CD4-positive, alpha-beta T cell treated with Interleukin-10 for 1 hour (primary cell): ENCODE measurements at regions not wholly inside any gene's neighbourhood (a gene's known extent, or its start where the extent isn't known, plus 50 kb on each side); places are given as distances from the start of the nearest gene placed in this dataset.
"Not testable (repeated sequence)": the region's sequence is repeated elsewhere in the genome, so short reads cannot be mapped to it uniquely, and the experiment has no call there.

ENCODE experiments used
- DNase-seq: peaks from one replicate; pipeline ENCODE4 v3.0.0-alpha.2; 2020

DNA sequence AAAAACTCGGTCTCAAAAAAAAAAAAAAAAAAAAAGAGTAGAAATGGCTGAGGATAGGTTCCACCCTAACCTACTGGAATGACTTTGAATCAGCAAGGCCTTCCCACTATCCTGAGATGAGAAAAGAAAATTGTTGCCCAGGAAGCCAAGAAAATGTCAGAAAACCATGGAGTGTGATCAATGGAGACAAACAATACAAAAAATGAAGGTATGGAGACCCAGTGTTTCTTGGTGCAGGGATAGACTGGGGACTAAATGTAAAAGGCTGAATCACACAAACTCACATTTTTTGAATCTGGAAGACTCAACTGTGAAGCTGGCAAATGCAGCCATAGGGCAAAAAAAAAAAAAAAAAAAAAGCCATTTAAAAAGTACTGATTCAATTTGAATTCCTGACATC, 364.3 kb upstream of the ANKRD30A start:
- DNase-seq = no peak

DNA sequence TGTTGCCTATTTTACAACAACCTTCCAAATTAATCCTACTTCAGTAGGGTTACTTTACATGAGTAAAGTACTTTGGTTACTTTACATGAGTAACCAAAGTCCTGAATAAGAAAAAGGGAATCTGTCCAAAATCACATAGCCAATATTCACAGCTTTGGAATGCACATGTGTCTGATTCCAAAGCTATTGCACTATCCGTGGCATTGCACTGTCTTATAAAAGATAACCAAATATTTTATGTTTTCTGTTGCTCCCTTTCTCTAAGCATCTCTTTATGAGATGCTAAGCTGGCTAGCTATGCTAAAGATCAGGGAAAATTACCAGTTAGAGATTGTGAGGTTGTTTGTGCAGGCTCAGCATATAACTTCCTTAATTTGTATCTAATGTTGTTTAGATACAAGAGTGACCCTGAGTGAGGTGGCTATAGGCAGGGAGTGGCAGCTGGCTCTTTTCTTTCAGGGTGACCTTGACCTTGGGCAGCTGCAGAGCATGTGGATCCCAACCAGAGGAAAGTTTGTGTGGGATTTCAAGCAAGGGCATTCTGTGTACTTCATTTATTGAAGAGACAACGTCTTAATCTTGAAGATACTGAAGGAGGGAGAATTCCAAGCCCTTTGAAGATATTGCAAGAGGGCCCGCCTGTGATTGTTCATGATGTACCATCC, 366.1 kb upstream of the ANKRD30A start:
- no peak for DNase-seq

DNA sequence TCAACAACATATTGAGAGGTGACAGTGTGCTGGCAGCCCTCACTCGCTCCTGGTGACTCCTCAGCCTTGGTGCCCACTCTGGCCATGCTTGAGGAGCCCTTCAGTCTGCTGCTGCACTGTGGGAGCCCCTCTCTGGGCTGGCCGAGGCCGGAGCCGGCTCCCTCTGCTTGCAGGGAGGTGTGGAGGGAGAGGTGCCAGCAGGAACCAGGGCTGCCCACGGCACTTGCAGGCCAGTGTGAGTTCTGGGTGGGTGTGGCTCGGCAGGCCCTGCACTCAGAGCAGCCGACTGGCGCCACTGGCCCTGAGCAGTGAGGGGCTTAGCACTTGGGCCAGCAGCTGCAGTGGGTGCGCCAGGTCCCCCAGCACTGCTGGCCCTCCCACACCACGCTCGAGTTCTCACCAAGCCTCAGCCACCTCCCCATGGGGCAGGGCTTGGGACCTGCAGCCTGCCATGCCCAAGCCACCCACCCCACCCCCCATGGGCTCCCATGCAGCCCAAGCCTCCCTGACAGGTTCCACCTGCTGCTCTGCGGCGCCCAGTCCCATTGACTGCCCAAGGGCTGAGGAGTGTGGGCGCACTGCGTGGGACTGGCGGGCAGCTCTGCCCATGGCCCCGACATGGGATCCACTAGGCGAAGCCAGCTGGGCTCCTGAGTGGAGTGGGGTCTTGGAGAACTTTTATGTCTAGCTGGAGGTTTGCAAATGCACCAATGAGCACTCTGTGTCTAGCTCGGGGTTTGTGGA, 377.1 kb upstream of the ANKRD30A start:
- DNase-seq = no peak

DNA sequence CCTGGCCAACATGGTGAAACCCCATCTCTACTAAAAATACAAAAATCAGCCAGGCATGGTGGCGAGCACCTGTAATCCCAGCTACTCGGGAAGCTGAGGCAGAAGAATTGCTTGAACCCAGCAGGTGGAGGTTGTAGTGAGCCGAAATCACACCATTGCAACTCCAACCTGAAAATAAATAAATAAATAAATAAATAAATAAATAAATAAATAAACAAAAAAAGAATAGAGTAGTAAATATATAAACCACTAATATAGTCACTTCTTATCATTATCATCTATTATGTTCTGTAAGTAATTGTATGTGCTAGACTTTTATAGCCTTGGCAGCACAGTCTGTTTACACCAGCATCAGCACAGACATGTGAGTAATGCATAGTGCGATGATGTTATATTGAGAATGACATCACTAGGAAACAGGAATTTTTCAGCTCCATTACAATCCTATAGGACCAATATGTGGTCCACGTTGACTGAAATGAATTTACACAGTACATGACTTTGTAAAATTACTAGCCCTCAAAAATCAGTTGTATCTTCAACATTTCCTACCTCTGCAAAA, 385.4 kb upstream of the ANKRD30A start:
- DNase-seq = no peak

DNA sequence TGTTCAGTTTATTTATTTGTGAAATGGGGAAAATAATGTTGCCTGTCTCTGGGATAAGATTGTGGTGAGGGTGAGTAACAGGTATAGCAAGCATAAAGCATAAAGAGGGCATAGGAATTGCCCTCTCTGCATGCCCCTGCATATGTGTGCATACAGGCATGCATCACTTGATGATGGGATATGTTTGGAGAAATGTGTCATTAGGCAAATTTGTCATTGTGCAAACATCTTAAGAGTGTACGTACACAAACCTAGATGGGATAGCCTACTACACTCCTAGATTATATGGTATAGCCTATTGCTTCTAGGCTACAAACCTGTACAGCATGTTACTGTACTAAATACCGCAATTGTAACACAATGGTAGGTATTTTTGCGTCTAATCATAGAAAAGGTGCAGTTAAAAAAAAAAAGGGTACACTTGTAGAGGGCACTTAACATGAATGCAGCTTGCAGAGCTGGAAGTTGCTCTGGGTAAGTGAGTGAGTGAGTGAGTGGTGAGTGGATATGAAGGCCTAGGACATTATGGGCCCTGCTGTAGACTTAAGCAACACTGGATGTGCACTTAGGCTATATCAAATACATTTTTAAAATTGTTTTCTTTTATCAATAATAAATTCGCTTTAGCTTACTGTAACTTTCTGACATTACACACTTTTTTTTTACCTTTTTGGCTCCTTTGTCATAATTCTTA, 386.5 kb upstream of the ANKRD30A start:
- DNase-seq = no peak

DNA sequence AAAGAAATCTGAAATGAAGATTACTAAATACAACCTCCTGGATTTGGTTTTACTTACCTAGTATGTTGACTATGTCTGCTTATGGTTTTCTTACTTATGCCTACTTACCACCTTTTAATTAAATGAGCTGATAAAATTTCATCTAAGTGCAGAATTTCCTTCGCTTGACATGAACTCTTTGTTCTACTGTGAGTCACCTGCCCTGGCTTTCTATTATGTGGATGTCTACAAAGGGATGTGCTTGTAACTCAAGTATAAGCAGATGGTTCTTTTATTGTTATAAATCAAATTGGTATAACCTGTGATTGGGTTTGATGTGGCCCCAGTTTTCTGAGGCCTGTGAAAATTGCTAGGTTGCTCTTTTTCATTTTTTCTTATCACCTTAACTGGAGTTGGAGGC, 389.1 kb upstream of the ANKRD30A start:
- no peak for DNase-seq

DNA sequence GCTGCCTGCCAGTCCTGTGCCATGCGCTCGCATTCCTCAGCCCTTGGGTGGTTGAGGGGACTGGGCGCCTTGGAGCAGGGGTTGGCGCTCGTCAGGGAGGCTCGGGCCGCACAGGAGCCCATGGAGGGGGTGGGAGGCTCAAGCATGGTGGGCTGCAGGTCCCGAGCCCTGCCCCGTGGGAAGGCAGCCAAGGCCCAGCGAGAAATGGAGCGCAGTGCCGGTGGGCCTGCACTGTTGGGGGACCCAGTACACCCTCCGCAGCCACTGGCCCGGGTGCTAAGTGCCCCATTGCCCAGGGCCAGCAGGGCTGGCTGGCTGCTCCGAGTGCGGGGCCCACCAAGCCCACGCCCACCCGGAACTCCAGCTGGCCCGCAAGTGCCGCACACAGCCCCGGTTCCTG, 390.8 kb upstream of the ANKRD30A start:
- DNase-seq = not testable (repeated sequence)

DNA sequence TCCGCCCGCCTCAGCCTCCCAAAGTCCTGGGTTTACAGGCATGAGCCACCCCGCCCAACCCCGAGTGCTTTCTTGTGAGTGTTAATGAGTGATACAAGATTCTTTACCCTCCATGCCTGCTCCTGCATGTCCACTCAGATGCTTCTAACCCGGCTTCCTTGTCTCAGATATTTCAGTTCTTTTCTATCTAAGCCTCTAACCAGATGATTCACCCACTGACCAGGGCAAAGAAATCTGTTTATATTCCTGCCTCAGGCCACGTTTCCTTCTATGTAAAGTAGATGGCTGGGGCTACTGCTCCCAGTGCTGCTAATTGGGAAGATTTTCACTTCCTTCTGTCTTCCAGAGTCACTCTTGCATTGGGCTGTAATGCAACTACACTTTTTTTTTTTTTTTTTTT, 395.1 kb upstream of the ANKRD30A start:
- DNase-seq = no peak

DNA sequence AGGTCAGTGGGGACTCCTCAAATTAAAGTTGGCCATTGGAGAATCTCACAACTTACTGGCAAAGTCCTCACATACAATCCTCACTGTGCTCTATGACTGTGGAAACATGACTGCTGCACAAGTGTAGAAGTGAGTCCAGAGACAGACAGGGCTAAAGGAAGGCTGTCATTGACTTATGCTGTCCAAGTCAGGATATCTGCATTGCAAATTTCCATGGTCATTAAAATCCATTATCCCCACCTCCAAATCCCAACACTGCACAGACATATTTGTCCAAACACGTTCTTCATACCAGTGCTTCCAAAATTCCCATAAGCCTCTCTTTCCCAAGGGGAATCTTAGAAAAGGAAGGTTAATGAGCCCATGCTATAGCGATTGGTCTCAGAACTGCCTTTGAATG, 396.8 kb upstream of the ANKRD30A start:
- DNase-seq = no peak

DNA sequence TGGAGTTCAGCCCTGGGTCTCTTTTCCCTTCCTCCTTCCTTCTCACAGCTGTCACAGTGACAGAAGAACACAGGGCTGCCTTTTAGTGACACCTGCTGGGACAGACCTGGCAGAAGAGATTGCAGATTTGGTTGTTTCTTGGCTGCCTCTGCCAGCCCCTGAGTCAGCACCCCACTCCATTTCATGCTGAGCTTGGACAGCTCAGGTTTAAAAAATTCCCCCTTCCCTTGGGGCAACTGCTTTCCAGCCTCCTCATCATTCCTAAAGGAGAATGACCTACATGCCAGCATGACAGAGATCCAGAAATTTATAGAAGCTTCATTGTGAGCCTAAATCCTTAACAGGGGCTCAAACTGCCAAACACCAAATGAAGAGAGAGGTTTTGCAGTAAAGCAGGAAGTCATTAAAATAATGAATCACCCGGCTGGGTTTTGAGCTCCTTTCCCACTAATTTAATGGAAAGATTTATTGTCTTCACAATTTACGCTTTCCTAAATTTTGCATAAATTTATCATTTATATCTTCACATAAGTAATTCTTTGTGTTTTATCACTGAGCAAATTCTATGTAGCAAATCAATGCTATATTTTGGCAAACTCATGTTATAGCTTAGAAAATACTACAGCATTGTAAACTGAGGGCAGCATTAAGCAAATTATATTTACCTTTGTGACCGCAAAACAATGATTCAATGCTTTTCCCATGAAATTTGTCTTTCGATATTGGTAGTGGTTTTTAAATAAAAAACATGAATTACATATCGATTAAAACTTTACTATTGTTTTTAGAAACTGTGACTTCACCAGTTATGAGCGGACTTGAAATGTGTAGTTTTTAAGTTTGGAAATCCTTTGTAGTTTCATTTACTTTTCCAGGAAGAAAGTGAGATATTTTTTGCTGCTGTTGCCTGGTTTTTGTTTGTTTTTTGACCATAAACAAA, 399.5 kb upstream of the ANKRD30A start:
- DNase-seq = no peak

DNA sequence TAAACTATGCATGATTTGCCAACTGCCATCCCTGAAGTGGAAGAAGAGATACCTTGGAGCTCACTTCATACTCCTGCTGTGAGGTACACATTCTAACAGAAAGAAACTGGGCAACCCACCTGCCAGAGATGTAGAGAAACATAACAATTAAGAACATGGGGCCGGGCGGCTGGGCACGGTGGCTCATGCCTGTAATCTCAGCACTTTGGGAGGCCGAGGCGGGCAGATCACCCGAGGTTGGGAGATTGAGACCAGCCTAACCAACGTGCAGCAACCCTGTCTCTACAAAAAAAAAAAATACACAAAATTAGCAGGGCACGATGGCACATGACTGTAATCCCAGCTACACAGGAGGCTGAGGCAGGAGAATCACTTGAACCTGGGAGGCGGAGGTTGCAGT, 402.6 kb upstream of the ANKRD30A start:
- DNase-seq = no peak

DNA sequence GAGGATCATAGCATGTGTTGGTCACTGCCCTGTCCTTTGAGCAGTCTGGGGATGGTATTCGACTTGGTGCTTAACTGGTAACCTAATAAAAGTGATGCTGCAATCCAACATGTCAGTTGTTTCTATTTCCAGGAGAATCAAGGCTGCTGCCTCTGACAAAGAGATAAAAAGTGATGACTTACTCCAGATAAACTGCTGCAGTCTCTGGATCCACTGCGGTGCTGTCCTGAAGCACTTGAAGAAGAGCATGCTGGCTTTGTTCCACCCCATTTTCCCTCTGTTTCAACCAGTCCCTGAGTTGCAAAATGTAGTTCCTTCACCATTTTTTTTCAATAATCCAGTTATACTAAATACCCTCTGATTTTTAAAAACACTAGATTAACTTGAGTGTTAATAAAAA, 403.5 kb upstream of the ANKRD30A start:
- DNase-seq = no peak

DNA sequence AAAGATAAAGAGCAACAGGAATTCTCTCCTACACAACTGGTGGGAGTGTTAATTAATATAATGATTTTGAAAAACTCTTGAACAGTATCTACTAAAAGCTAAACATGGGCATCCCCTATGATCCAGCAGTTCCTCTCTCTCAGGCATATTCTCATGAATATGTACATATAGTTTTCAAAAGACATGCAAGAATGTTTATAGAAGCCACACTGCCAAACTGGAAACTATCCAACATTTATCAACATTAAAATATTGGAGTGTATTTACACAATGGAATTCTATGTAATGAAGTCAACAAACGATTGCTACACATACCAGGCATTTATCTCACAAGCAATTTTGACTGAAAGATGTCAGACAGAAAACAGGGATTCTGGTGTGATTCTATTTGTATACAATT, 404.5 kb upstream of the ANKRD30A start:
- no peak for DNase-seq

DNA sequence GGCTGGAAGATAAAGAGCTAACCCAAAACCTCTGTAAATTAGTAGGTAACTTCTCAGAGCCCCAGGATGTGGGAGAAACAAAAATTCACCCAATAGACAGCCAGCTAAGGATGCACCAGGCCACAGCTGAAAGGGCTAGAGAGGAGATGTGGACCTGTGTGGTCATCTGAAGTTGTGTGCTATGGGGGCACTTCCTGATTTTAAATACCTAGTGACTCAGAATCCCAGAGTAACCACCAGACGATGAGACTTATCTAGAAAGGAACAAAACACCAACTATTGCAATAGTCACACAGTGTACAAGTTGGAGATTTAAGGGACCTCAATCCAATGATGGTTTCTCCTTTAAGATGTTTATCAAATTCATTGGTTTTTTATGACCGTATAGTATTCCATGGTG, 408.3 kb upstream of the ANKRD30A start:
- no peak for DNase-seq

DNA sequence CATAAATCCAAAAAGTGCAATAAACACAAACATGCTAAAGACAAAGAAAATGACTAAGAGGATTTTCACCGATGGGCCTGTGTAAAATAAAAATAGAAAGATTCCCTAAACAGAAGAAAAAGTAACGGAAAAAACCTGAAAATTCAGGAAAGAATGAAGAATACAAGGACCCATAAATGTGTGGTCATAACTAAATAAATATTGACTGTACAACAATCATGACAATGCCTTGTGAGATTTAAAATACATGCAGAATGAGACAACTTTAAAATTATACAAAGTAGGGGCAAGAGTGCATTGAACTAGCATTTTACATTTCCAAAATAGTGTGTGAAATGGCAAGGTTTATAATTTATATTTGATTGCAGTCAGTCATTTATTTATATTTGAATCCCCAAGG, 409.1 kb upstream of the ANKRD30A start:
- no peak for DNase-seq

DNA sequence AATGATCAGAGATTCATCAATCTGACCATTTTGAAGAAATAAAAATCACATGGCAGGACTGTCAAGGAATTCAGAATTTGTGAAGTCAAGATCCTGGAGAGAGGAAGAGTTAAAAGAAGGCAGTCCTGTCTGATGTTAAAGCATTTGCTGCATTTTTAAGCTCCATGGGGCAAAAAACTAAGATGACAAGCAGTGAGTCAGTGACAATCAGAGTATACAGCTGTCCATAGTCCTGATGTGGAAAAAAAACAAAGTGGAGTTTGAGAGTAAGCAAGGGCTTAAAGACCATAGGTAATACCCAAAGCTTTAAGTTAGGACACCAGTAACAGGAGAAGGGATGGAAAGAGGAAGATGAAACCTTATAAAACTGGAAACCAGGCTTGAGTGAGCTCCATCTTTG, 412.7 kb upstream of the ANKRD30A start:
- DNase-seq = no peak

DNA sequence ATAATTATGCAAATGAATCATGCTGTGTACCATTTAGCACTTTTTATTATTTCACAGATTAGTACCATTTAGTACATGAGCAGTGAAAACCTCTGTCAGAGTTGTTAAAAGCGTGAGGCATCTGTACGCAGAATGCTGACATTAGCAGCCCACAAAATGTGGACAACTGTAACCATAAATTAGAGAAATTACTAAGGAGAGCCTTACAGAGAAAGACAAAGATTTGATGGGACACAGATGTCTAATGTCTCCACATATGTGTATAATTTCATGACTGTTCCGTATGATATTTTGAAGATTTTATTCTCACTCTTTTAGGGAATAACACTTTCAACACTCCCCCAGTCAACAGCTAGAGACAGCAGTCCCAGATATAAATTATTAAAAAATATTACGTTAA, 414.0 kb upstream of the ANKRD30A start:
- no peak for DNase-seq

DNA sequence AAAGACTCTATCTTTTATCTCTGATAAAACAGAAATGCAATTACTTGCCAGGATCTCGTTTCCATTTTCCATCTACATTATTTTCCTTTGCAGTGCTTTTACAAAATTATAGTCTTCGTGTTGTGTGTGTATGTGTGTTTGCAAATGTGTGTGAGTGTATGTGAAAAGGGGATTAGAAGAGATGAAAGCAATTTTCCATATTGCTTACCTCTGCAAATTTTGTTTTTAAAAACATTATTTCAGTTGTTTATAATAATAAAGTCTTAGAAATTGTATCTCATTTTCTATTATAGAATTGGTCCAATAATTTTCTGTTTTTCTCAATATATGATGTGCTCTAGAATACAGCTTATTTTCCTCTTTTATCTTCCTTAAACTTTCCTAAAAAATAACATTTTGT, 421.3 kb upstream of the ANKRD30A start:
- no peak for DNase-seq

DNA sequence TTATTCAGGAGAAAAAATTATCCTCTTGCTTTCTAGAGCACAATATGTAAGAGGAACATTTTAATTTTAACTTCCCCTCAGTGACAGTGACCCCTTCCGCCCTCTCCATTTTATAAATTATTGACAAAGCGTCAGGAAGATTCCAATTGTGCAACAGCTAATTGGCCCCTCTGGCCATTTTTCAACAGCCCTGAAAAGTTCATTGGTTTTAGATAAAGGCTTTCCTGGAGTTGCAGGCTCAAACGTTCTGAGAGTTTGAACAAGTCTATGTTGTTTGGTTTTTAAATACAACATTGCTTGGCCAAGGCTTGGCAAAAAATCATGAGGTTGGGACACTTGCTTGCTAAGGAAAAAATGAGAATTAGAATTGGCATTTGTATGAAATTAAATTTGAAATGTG, 422.2 kb upstream of the ANKRD30A start:
- no peak for DNase-seq

DNA sequence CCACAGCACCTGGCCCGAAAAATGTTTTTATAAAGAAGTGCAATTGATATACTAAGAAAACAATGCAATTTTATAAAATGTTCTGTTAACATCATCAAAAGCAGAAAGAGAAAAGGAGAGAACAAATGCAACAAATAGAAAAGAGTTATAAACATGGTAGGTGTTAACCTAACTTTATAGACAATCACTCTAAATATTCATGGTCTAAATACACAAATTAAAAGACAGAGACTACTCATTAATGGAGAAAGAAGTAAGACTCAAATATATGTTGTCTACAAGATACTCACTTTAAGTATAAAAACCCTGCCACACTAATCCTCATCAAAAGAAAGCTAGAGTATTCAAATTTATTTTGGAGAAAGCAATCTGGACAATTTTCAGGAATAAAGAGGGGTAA, 425.3 kb upstream of the ANKRD30A start:
- DNase-seq = no peak

DNA sequence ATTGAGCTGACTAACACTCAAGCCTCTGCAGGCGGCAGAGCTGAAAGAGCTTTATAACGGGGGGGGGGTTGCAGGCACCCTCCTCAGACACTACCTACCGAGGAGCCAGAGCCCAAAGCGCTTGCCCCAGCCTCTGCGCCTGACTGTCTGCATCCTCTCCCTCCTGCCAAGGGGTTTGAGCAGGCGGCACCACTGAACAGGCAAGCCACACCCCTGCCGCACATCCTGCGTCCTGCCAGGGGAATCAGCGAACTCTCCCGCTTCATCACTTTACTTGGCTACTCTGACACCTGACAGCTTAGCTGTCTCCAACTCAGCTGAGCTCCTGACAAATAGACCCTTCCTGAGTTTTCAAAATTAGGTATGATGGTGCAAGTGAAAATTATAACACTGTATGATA, 432.6 kb upstream of the ANKRD30A start:
- no peak for DNase-seq

DNA sequence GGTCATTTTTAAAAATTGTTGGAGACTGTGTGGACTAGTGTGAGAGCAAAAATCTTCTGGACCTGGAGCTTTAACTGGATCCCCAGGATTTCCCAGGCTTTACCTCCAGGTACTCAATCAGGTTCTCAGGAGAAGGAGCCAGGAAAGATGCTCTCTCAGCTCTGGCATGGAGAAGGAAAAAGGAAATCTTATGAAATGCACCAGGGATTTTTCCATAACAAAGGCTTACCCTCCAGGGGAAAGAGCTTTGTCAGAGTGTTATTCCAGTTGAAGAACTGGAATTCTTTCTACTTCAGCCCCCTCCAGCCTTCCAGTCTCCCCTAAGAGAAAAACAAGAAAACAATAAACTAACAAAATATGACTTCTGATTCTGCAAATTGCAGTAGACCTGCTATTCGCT, 436.7 kb upstream of the ANKRD30A start:
- DNase-seq = no peak

DNA sequence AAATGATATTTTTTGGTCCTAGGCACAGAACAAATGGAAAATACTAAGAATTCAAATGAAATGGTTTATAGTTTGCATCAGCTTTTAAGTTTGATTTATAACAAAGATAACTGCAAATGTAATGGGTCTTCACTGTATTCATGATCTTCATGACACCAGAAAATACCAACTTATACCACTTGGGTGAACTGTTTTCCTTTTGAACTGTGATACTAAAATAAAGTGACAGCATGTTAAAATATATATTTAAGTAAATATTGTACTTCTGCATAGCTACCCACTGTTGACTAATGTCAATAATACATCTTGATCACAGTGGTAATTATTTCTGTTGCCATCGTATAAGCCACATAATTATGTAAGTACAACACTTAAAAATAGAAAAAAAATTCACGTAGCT, 442.0 kb upstream of the ANKRD30A start:
- DNase-seq = no peak
